MM.1S (cell line): ENCODE measurements at regions not wholly inside any gene's neighbourhood (a gene's known extent, or its start where the extent isn't known, plus 50 kb on each side); places are given as distances from the start of the nearest gene placed in this dataset.

Experiments used
- CTCF ChIP-seq: fragments of 300-600 bp; sonication (generic); IDR thresholded peaks from 2 replicates; pipeline ENCODE4 v1.5.1; 2016; ENCODE audit warnings: antibody characterized with exemption, low read length, mixed read lengths
- EZH2 ChIP-seq: fragments of 300-600 bp; sonication (generic); optimal IDR thresholded peaks from 2 replicates; pipeline ENCODE3; 2017; ENCODE audit warnings: low read depth, mild to moderate bottlenecking, antibody characterized with exemption, low read length, mixed read lengths
- EZH2phosphoT487 ChIP-seq: fragments of 300-600 bp; sonication (generic); IDR thresholded peaks from 2 replicates; pipeline ENCODE4 v1.6.1; 2018; ENCODE audit warnings: antibody characterized with exemption, low read length

GRCh38 chr11:115557681-115558080, 53.5 kb upstream of the CADM1 start:
- TF ChIP-seq CTCF (no peak), EZH2 (no peak), EZH2phosphoT487 (no peak)
